ENCODE measurements at regions not wholly inside any gene's neighbourhood (a gene's known extent, or its start where the extent isn't known, plus 50 kb on each side); places are given as distances from the start of the nearest gene placed in this dataset.
A peak's percentile ranks its signal among the peaks of the same experiment; 100 is the strongest.

DNA sequence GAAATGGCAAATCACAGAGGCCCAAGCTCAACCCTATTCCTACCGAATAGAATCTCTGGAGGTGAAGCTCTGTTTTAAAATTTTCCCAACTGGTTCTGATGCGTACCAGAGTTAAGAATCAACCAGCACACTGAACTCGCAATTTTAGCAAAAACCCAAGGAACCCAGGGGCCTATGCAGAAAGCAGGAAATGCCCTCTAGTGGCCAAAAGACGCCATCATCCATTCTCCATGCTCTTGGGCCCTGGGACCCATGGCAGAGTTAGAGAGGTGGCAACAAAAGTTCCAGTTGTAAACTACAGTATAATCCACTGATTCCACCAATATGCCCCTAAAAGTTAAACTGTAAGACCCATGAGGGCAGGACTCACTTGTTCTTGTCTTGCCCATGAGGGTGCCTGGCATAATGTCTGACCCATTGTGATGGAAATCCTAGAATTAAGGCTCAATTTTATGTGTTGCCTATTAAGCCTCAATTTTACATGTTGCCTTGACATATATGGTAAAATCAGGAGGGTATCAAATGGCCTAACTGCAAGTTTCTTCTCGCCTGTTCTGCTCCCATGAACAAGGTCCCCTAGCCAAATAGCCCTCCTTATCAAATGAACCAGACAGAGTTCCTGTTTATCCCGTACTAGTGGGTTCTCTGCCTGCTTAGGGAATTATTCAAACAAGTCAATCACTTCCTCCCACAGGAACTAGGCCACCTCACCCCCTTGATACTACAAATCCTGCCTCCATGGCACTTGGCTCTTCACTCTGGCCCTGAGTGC is 137.5 kb upstream of the CPM start:
- POLR2A ChIA-PET = no interaction called here
- peak; percentile 93; the same call in 1 of the 2 replicates for ATAC-seq
- no peaks in the 10 kb centered on the region for H3K9me3 ChIP-seq (ENCODE audit: control insufficient read depth, insufficient read depth, low read depth, low read length)
- H3K4me1 ChIP-seq (ENCODE audit: control insufficient read depth, insufficient read depth, low read length) = no peaks in the 10 kb centered on the region; the same call in 1 of the 2 replicates
- TF ChIP-seq SIN3A (IDR thresholded peaks at IDR 0.05; ENCODE audit: borderline replicate concordance, insufficient read depth, low read depth, low read length) (no peak), CTCF (IDR thresholded peaks at IDR 0.05) (peak; percentile 95)
- H3K36me3 ChIP-seq (ENCODE audit: control insufficient read depth, insufficient read depth, low read length) = no peaks in the 10 kb centered on the region
- no peak overlapping the region for H3K4me3 ChIP-seq (ENCODE audit: low read depth in 2 of 2, low read length in 2 of 2)
- CTCF ChIA-PET = no interaction called here
- intact Hi-C loops (cut with micrococcal nuclease; ENCODE audit: unreplicated experiment) = loop anchor here (2.0 kb wide), 1 partner anchor 206 kb away; no protein-coding TSS in a partner anchor
- DNase-seq (ENCODE audit: low read depth, low spot score) = peak; percentile 63
- in situ Hi-C loops (cut with HindIII; ENCODE audit: low pct_unique_long_range_greater_than_20kb, low sequenced_read_pairs) = no loop called here
- no peaks in the 10 kb centered on the region for H3K27me3 ChIP-seq (ENCODE audit: control insufficient read depth, insufficient read depth, low read length)
- BruUV-seq (replicated peaks) = no TSS peak
- H3K27ac ChIP-seq (ENCODE audit: low read length) = no peak overlapping the region

DNA sequence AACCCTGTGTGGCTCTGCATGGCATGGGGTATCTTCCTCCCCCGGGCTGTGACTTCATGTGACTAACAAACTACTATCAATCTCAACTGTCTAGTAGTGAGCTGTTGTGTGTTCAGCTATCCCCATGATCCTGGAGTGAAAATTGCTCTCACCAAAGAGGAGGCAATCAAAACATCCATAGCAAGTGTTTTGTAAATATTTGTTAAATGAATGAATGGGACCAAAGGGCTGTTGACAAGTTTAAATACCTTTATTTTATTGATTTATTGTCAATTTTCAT is 138.1 kb upstream of the CPM start:
- H3K27ac ChIP-seq (ENCODE audit: low read length) = no peak overlapping the region
- intact Hi-C loops (cut with micrococcal nuclease; ENCODE audit: unreplicated experiment) = loop anchor here (2.0 kb wide), 1 partner anchor 206 kb away; no protein-coding TSS in a partner anchor

More for the DNA sequence above, 138.1 kb upstream of the CPM start:
- no TSS peak for BruUV-seq (replicated peaks)
- TF ChIP-seq SIN3A (IDR thresholded peaks at IDR 0.05; ENCODE audit: borderline replicate concordance, insufficient read depth, low read depth, low read length) (no peak), CTCF (IDR thresholded peaks at IDR 0.05) (no peak), POLR2AphosphoS5 (IDR thresholded peaks at IDR 0.05; ENCODE audit: low read depth, low read length) (no peak), TCF7L2 (IDR thresholded peaks at IDR 0.05; ENCODE audit: low read depth, low read length) (no peak)
- TF ChIP-seq, protein P1, sequence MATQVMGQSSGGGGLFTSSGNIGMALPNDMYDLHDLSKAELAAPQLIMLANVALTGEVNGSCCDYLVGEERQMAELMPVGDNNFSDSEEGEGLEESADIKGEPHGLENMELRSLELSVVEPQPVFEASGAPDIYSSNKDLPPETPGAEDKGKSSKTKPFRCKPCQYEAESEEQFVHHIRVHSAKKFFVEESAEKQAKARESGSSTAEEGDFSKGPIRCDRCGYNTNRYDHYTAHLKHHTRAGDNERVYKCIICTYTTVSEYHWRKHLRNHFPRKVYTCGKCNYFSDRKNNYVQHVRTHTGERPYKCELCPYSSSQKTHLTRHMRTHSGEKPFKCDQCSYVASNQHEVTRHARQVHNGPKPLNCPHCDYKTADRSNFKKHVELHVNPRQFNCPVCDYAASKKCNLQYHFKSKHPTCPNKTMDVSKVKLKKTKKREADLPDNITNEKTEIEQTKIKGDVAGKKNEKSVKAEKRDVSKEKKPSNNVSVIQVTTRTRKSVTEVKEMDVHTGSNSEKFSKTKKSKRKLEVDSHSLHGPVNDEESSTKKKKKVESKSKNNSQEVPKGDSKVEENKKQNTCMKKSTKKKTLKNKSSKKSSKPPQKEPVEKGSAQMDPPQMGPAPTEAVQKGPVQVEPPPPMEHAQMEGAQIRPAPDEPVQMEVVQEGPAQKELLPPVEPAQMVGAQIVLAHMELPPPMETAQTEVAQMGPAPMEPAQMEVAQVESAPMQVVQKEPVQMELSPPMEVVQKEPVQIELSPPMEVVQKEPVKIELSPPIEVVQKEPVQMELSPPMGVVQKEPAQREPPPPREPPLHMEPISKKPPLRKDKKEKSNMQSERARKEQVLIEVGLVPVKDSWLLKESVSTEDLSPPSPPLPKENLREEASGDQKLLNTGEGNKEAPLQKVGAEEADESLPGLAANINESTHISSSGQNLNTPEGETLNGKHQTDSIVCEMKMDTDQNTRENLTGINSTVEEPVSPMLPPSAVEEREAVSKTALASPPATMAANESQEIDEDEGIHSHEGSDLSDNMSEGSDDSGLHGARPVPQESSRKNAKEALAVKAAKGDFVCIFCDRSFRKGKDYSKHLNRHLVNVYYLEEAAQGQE (IDR thresholded peaks at IDR 0.05; ENCODE audit: insufficient read depth in 1 of 2, low read depth in 2 of 2, low read length in 1 of 2) = no peak
- POLR2A ChIA-PET = no interaction called here
- in situ Hi-C loops (cut with HindIII; ENCODE audit: low pct_unique_long_range_greater_than_20kb, low sequenced_read_pairs) = no loop called here
- no peaks in the 10 kb centered on the region; the same call in 1 of the 2 replicates for H3K4me1 ChIP-seq (ENCODE audit: control insufficient read depth, insufficient read depth, low read length)
- DNase-seq (ENCODE audit: low read depth, low spot score) = no peak
- CTCF ChIA-PET = no interaction called here
- H3K4me3 ChIP-seq (ENCODE audit: low read depth in 2 of 2, low read length in 2 of 2) = no peak overlapping the region
- ATAC-seq = peak; percentile 36; the same call in 1 of the 2 replicates
- H3K27me3 ChIP-seq (ENCODE audit: control insufficient read depth, insufficient read depth, low read length) = no peaks in the 10 kb centered on the region
- H3K36me3 ChIP-seq (ENCODE audit: control insufficient read depth, insufficient read depth, low read length) = no peaks in the 10 kb centered on the region
- no peaks in the 10 kb centered on the region for H3K9me3 ChIP-seq (ENCODE audit: control insufficient read depth, insufficient read depth, low read depth, low read length)

Measured in Panc1 (cell line).